Tongue (tissue), 1 donor: ENCODE measurements at regions not wholly inside any gene's neighbourhood (a gene's known extent, or its start where the extent isn't known, plus 50 kb on each side); places are given as distances from the start of the nearest gene placed in this dataset.

Experiments used
- DNase-seq: peaks from one replicate; pipeline ENCODE4 v3.0.0-alpha.2; 2015

DNA sequence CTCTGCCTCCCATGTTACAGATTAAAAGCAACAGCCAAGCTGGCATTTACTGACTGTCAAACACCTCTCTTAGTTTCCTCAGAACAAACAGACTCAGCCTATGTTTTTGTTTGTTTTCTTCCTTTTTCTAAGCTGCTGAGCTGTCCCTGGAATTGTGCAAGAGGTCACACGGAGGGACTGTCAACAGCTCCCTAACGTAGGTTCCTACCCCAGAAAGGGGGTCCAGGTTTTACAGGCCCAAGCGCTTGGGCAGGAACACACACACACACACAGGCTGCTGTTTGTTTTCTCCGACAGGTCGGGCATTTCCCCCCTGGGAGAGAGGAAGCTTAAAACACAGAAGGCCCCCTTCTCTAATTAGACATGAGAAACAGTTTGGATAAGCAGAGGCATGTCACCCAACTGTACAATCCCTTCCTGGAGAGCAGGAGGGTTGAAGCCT lies 739.6 kb upstream of the TBX3 start:
- DNase-seq: no peak

- DNase-seq: no peak
Measured at GRCh38 chr12:115422845-115423545, 739.0 kb upstream of the TBX3 start.

DNA sequence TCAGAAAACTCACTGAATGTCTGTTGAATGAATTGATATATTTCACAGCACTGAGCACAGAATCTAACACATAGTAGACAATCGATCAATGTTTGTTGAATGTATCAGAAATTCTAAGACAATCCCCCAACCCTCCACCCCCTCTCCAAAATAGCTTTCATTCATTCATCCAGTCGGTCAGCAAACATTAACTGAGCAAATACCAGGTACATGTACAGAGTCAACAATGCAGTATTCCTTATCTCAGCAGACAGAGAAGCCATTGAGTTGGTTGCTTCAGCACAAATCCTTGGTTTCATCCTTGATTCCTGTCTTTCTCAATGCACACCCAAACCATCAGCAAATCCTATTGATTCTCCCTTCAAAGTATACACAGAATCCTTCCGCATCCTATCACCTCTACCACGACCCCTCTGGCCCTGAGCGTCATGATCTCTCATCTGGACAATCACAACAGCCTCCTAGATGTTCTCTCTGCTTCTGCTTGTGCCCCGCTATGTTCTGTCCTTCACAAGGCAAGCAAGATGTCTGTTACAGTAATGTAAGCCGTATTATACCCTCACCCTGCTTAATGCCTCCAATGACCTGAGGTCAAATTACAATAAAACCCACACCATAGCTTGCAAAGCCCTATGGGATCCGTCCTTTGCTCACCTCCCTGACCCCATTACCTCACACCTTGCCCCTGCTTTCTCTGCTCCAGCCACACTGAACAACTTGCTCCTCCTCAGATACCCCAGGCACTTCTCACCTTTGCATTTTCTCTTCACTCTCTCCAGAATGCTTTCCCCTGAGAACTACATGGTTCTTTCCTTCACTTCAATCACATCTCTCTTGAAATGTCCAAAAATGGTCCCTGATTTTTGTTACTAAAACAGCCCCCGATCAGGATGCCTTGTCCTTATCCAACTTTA lies 738.1 kb upstream of the TBX3 start:
- no peak for DNase-seq

GRCh38 chr12:115421350-115421749 lies 737.4 kb upstream of the TBX3 start:
- no peak for DNase-seq

DNA sequence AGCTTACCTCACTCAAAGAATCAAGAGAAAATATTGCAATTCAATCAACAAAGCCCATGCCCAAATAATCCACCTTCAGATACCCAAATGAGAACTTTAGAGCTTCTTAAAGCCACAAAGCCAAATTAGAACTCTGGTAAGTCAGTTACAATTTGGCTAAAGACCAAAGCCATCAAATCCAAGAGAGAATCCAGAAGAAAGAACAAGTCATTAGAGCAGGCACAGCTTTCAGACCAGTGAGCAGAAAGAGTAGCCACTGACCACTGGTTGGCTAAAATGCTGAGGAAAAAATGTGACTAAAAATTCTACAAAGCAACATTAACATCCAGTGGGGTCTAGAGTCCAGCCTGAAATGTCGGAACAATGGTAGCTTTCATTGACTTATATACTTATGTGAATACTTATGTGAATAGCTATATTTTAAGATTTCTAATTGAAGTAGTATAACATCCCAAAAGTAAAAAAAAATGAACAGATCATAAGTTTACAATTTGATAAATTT lies 735.2 kb upstream of the TBX3 start:
- no peak for DNase-seq

DNA sequence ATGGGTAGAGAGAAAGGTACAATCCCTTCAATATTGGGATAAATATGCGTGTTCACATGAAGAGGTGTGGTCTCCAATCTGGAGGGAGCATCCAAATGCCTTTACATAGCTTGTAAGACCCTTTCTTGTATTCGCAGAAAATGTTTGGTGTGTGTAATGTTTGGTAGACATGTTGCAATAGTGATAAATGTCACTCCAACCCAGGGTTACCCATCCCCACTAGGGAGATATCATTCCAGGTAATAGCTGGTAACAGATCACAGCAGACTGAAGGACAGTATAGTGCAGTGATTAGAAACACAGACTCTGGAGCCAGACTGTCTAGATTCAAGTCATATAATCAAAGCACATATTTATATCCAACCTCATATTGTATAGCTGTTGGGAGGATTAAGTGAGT lies 733.6 kb upstream of the TBX3 start:
- DNase-seq: no peak

GRCh38 chr12:115416869-115417268 lies 732.9 kb upstream of the TBX3 start:
- DNase-seq: no peak

GRCh38 chr12:115413626-115414025 lies 729.7 kb upstream of the TBX3 start:
- no peak for DNase-seq

GRCh38 chr12:115412831-115413230 lies 728.9 kb upstream of the TBX3 start:
- DNase-seq: peak; percentile 72

- DNase-seq: no peak
Measured at GRCh38 chr12:115411121-115411520, 727.1 kb upstream of the TBX3 start.

- DNase-seq: no peak
Measured at GRCh38 chr12:115408642-115409041, 724.7 kb upstream of the TBX3 start.

DNA sequence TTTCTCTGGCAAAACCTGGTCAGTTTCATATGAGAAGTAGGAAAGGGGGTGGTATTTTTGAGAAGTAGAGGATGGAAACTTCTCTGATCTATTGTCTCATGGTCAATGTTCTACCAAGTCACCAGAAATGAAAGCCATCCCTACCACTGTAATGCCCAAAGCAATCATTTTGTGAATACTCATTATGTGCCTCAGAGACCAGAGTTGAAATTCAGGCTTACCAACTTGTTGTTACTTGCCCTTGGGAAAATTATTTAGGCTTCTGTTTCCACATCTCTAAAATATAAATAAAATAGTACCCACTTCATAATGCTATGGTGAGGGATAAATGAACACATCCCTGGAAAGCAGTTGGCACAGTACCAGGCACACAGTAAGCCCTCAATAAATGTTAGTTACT lies 723.7 kb upstream of the TBX3 start:
- DNase-seq: no peak

DNA sequence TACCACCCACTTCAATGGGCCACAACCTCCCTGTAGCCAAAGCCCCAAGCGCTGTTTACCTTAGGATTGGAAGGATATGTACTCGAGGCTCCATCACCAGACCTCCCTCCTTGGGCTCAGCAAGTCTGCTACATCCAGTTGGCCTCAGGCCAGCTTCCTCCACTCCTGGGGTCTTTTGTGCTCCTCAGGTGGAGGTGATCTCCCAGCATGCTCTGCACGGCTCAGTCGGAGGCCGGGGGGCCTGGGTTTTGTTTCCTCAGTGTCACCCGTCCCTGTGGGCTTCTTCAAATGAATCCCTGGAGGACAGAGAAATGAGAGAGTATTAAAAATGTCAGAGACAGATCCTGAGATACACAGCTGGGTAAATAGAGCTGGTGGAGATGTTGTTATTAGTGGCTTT lies 723.1 kb upstream of the TBX3 start:
- DNase-seq: no peak

- no peak for DNase-seq
Measured at GRCh38 chr12:115405471-115405860, 721.5 kb upstream of the TBX3 start.

DNA sequence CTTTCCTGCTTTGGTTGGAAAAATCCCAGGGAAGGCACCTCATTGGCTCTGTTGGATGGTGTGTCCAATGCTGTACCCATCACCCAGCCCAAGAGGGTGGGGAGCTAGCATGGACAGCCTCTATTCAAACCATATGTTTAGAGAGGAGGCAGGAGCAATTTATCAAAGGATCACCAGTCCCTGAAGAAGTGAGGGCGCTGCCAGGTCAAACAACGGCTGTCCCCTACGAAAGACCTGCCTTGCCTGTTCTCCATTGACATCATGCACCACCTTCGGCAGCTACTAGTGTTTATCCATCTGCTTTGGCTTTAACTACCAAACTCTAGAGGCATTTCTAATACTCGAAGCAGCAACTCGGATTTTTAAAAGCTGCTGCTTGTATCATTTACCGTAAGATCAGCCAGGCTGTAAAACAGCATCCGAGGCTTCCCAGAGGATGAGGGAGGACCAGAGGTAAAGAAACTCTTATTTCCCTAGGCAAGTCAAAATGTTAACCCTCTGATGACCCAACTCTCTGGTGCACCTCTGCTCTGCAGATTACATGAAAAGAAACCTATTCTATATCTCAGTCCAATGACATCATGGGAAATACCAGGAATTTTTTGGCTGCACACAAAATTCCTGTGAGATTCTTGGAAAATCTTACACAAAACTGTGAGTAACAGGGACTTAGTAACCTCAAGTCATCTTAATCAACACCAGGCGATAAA lies 720.9 kb upstream of the TBX3 start:
- DNase-seq: peak; percentile 35

DNA sequence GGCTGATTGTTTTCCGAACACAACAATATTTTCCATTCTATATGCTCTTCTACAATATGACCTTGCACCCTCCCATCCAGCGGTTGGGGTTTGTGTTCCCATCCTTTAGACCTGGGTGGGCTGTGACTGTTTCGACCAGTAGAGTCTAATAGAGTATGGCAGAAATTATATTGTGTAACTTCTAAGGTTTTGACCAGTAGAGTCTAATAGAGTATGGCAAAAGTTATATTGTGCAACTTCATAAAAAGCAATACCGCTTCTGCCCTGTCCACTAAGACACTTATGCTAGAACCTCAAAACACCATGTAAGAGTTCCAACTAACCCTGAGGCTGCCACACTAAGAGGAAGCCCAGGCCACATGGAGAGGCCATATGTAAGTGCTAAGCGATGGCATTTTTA lies 719.7 kb upstream of the TBX3 start:
- DNase-seq: no peak

DNA sequence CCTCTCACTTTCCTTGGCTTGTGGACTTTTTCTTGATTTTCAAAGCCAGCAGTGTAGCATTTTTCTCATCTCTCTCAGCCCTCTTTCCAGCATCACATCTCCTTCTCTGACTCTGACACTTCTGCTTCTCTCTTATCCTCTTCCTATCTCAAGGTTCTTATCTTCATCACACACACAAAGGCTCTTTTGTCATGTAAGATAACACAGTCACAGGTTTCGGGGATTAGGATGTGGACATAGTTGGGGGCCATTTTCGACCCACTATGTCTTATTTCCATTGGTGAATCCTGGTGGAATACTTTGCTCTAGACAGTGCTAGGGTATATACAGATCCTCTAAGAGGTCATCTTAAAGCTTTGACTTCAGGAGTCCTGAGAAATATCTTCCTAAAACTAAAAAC lies 719.3 kb upstream of the TBX3 start:
- DNase-seq: no peak

DNA sequence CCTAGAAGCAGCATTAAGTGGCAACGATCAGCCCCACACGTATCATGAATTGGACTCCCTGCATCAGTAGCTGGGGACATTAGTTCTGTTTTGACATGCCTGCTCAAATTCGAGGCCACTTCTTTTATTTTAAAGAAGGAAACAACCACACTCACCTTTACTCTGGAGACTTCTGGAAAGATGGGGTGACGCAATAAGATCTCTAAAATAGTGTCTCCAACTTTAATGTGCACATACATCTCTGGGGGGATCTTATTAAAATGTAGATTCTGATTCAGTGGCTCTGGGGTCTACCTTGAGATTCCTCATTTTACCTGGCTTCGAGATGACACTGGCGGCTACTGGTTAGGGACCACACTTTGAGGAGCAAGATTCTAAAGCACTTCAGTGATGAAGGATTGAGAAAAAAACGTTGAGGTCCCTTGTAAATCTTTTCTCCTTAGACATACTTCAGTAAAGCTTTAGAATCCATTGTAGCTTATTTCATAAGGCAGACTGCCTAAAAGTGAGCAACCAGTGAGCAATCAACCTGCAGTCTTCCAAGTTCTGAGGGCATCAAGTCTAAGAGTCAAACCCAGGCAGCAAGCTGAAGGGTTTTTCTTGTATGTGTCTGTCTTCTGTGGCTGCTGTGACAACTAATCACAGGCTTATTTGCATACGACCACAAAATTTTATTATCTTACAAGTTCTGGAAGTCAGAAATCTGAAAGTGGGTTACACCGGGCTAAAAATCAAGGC lies 718.6 kb upstream of the TBX3 start:
- no peak for DNase-seq

GRCh38 chr12:115401761-115402160 lies 717.8 kb upstream of the TBX3 start:
- DNase-seq: no peak

DNA sequence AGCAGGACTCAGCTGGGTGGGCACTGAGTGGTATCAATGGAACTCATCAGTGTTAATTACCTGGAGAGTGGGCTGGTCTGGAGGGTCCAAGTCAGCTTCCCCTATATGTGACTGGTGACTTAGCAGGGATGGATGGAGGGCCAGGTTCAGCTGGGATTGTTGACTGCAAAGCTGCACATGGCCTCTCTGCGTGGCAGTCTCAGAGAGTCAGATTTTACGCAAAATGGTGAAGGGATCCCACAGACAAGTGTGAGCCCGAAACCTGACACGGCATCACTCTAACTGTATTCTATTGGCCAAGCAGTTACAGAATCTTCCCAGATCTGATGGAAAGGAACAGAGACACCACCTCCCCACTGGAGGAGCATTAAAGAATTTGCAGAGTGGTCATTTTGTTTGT lies 716.0 kb upstream of the TBX3 start:
- no peak for DNase-seq

DNA sequence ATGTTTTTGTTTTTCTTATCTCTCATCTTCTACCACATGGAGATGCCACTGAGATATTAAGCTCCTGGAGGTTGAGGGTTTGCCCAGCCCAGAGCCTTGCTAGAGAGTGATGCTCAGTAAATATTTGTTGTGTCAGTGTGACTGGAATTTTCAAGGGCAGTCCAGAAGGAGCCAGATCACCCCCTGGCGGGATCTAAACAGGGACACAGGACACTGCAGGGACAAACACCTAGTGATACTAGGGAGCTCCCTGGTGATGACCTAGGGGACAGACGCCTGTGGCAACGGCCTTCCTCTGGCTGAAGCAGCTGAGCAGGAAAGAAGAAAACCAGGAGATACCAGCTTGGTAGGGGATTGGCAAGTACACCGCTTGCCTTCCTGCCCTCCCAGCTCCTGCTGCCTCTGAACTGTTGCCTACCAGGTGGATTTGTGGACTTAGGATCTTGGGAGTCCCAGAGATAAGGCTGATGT lies 714.4 kb upstream of the TBX3 start:
- DNase-seq: no peak

- DNase-seq: no peak
Measured at GRCh38 chr12:115396567-115396966, 712.6 kb upstream of the TBX3 start.
